Ishikawa (cell line): ENCODE measurements at regions not wholly inside any gene's neighbourhood (a gene's known extent, or its start where the extent isn't known, plus 50 kb on each side); places are given as distances from the start of the nearest gene placed in this dataset.

Source experiments
- CEBPB ChIP-seq: IDR thresholded peaks from 2 replicates; pipeline ENCODE4 v1.6.1; 2012
- CREB1 ChIP-seq: IDR thresholded peaks from 2 replicates; pipeline ENCODE4 v1.6.1; 2012; ENCODE audit warnings: low read depth
- EGR1 ChIP-seq: IDR thresholded peaks from 2 replicates; pipeline ENCODE4 v1.6.1; 2012
- EP300 ChIP-seq: IDR thresholded peaks from 2 replicates; pipeline ENCODE4 v1.6.1; 2012; ENCODE audit warnings: borderline replicate concordance
- FOXM1 ChIP-seq: IDR thresholded peaks from 2 replicates; pipeline ENCODE4 v1.6.1; 2012; ENCODE audit warnings: low read depth, borderline replicate concordance
- NFIC ChIP-seq: IDR thresholded peaks from 2 replicates; pipeline ENCODE4 v1.6.1; 2012
- RAD21 ChIP-seq: IDR thresholded peaks from 2 replicates; pipeline ENCODE4 v1.6.1; 2012; ENCODE audit warnings: low read depth
- TAF1 ChIP-seq: IDR thresholded peaks from 2 replicates; pipeline ENCODE4 v1.6.1; 2012; ENCODE audit warnings: low read depth, mild to moderate bottlenecking
- TCF12 ChIP-seq: IDR thresholded peaks from 2 replicates; pipeline ENCODE4 v1.6.1; 2012; ENCODE audit warnings: low read depth
- TEAD4 ChIP-seq: IDR thresholded peaks from 2 replicates; pipeline ENCODE4 v1.6.1; 2012
- YY1 ChIP-seq: IDR thresholded peaks from 2 replicates; pipeline ENCODE4 v1.6.1; 2012; ENCODE audit warnings: low read depth
- ZBTB7A ChIP-seq: IDR thresholded peaks from 2 replicates; pipeline ENCODE4 v1.6.1; 2012; ENCODE audit warnings: low read depth
- TF ChIP-seq, protein P1 (sequence below): IDR thresholded peaks from 2 replicates; pipeline ENCODE4 v1.6.1; 2012
- TF ChIP-seq, protein P2 (sequence below): IDR thresholded peaks from 2 replicates; pipeline ENCODE4 v1.6.1; 2012; ENCODE audit warnings: low read depth, mild to moderate bottlenecking
- TF ChIP-seq, protein P3 (sequence below): IDR thresholded peaks from 2 replicates; pipeline ENCODE4 v1.6.1; 2012

DNA sequence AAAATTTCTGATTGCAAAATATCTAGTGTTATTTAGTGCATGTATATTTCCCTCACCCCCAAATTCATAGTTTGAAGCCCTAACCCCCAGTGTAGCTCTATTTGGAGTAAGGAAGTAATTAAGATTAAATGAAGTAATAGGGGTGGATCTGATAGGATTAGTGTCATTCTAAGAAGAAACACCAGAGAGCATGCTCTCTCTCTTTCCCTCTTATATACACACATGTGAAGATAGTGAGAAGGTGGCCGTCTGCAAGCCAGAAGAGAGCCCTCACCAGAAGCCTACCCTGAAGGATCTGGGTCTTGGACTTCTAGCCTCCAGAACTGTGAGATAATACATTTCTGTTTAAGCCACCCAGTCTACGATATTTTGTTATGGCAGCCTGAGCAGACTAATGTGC is 120.3 kb downstream of the TMEM30B start:
- TF ChIP-seq CEBPB (no peak), YY1 (no peak), RAD21 (no peak), EP300 (no peak), TCF12 (no peak)

DNA sequence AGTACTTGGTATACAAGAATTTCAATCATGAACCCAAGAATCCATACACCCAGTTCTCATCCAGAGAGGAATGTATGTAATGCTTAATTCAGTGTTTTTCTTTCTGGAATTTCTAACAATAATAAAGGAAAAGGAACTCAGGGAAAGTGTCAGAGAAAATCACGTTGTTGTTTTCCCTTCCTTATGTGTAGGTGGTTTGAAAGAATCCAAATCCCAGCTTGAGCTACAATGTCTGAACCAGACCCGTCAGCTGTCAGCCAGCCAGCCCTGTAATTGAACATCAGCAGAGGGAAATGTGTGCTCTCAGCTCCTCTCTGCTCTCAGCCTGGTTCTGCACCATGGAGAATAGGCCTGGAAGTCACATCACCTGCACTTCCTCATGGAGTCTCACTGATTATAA is 126.5 kb downstream of the TMEM30B start:
- no peak for TF ChIP-seq EP300

DNA sequence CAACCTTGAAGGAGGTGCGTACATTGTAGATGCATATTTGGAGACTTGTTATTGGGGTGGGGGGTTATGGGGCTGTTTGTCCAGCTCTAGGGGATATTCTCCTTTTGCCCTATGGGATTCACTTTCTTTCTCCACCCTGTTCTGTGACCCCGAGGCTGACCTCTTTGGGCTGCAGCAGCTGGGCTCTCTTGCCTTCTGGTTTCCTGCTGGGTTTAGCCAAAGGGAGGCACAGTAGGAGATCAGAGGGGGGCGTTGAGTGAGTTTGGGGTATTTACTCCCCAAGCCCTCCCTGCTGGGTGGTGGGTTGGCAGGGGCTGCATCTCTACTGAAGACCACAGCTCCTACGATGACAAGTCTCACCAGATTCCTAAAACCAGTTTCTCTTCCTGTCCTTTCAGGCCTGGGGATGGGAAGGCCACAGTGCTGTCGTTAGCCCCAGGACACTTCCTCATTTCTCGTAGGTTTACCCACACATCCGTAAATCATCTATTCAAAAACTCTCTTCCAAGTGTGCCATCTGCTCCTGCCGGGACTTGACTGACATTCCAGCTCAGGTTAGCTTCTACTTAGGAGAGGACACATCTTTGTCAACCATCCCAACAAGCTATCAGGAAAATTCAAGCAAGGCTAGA is 127.1 kb downstream of the TMEM30B start:
- TF ChIP-seq YY1 (no peak), TAF1 (no peak), CEBPB (no peak), TCF12 (no peak), RAD21 (no peak), CREB1 (no peak), FOXM1 (no peak), TEAD4 (no peak), EGR1 (no peak), ZBTB7A (no peak)
- TF ChIP-seq, protein P1, sequence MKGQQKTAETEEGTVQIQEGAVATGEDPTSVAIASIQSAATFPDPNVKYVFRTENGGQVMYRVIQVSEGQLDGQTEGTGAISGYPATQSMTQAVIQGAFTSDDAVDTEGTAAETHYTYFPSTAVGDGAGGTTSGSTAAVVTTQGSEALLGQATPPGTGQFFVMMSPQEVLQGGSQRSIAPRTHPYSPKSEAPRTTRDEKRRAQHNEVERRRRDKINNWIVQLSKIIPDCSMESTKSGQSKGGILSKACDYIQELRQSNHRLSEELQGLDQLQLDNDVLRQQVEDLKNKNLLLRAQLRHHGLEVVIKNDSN, result no peak
- TF ChIP-seq, protein P2, sequence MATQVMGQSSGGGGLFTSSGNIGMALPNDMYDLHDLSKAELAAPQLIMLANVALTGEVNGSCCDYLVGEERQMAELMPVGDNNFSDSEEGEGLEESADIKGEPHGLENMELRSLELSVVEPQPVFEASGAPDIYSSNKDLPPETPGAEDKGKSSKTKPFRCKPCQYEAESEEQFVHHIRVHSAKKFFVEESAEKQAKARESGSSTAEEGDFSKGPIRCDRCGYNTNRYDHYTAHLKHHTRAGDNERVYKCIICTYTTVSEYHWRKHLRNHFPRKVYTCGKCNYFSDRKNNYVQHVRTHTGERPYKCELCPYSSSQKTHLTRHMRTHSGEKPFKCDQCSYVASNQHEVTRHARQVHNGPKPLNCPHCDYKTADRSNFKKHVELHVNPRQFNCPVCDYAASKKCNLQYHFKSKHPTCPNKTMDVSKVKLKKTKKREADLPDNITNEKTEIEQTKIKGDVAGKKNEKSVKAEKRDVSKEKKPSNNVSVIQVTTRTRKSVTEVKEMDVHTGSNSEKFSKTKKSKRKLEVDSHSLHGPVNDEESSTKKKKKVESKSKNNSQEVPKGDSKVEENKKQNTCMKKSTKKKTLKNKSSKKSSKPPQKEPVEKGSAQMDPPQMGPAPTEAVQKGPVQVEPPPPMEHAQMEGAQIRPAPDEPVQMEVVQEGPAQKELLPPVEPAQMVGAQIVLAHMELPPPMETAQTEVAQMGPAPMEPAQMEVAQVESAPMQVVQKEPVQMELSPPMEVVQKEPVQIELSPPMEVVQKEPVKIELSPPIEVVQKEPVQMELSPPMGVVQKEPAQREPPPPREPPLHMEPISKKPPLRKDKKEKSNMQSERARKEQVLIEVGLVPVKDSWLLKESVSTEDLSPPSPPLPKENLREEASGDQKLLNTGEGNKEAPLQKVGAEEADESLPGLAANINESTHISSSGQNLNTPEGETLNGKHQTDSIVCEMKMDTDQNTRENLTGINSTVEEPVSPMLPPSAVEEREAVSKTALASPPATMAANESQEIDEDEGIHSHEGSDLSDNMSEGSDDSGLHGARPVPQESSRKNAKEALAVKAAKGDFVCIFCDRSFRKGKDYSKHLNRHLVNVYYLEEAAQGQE, result no peak
- TF ChIP-seq, protein P3, sequence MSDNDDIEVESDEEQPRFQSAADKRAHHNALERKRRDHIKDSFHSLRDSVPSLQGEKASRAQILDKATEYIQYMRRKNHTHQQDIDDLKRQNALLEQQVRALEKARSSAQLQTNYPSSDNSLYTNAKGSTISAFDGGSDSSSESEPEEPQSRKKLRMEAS, result no peak

DNA sequence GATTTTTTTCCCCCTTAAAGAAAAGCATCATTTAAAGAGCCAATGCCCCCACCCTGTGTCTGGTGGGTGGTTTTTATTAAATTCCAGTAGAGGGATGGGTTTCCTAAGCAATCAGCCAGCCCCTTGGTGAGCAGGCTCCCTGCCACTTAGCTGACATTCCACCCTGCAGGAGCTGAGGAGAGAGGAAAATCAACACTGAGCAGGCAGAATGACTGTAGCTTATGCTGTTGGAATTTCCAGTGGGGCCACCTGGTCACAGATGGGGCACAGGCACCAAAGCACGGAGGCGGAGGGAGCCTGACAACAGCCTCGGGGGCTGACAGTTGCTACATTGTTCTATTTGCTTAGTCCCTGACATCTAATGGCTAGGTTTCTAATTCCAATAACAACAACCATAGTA is 127.7 kb downstream of the TMEM30B start:
- TF ChIP-seq, protein P1, result no peak
- TF ChIP-seq, protein P3, result no peak
- TF ChIP-seq CEBPB, result no peak
- TF ChIP-seq TAF1, result no peak
- no peak for TF ChIP-seq EP300
- no peak for TF ChIP-seq FOXM1
- no peak for TF ChIP-seq RAD21
- TF ChIP-seq TEAD4, result no peak
- TF ChIP-seq CREB1, result no peak
- no peak for TF ChIP-seq EGR1
- TF ChIP-seq NFIC, result no peak
- TF ChIP-seq YY1, result no peak
- TF ChIP-seq, protein P2, result no peak

DNA sequence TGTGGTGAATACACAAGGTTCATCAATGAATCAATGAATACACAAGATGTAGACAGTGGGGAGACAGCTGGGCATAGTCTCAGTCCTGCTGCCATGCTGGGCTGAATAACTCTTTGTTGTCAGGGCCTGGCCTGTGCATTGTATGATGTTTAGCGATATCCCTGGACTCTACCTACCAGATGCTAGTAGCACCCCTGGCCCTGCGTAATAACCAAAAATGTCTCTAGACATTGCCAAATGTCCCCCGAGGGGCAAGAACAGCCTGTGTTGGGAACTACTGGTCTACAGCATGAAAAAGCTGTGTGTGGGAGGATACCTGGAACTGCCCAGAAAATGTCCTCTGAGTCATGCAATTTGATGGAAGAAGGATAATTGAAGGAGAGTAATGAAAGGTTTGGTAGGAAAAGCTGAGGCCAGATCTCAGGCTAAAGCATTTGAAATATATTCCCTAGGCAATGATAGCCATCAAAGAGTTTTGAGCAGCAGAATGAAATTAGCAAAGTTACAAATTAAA is 128.2 kb downstream of the TMEM30B start:
- TF ChIP-seq CREB1, result no peak
- TF ChIP-seq EGR1, result no peak
- no peak for TF ChIP-seq ZBTB7A
- TF ChIP-seq TAF1, result no peak

DNA sequence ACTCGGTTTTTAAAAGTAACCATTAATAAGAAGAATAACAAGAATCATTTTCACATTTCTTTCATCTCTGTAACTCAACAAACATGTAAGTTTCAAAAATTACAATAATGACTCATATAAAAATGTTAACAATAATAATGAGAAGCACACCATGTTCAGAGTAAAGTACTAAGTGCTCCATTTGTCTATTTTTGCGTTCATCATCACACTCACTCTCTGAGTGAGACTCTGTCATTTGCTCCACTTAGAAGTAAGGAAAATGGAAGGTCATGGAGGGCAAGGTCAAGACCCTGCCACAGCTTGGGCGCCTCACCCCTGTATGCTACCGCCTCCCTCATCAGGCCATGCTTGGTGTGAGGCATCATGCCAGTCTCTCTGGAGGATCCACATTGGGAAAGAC is 129.9 kb downstream of the TMEM30B start:
- TF ChIP-seq EP300 (no peak), TEAD4 (no peak), CREB1 (no peak), TCF12 (no peak), CEBPB (no peak), NFIC (no peak)
- TF ChIP-seq, protein P1, result no peak
- TF ChIP-seq, protein P2, result no peak
- TF ChIP-seq, protein P3, result no peak
